SK-N-SH (cell line): ENCODE measurements at regions not wholly inside any gene's neighbourhood (a gene's known extent, or its start where the extent isn't known, plus 50 kb on each side); places are given as distances from the start of the nearest gene placed in this dataset.
A peak's percentile ranks its signal among the peaks of the same experiment; 100 is the strongest.

Source experiments
- CTCF ChIA-PET: fragments of 300-600, 350-600 bp; formaldehyde crosslinking; extraction: SDS; loops from one replicate; lab custom pipeline; 2021; lab: Yijun Ruan, JAX
- POLR2A ChIA-PET: fragments of 350-600 bp; sonication (Branson Sonifier 250); formaldehyde crosslinking; extraction: SDS; loops from one replicate; lab custom pipeline; 2020; ENCODE audit warnings: antibody characterized with exemption, inconsistent platforms; lab: Yijun Ruan, JAX
- DNase-seq: peaks from one replicate; pipeline ENCODE4 v3.0.0; 2012
- H2AFZ ChIP-seq: fragments of 200-600 bp; sonication (generic); 2 replicates; pipeline ENCODE4 v1.8.1; 2016; ENCODE audit warnings: antibody characterized with exemption, mild to moderate bottlenecking, low read depth
- H3F3A ChIP-seq: fragments of 200-600 bp; sonication (generic); replicated peaks from 2 replicates; pipeline ENCODE3; 2016; ENCODE audit warnings: antibody characterized with exemption, mild to moderate bottlenecking; ENCODE audit not compliant: insufficient read depth
- H3K27ac ChIP-seq, 2 experiments: fragments of 200-500 bp in 1 of 2; fragments of 200-600 bp in 1 of 2; sonication (Bioruptor generic) in 1 of 2; sonication (generic), shearing (Covaris generic) in 1 of 2; 2 replicates each; pipeline versions ENCODE4 v1.5.1 to v1.6.1; 2014 to 2016; ENCODE audit warnings: low read depth in 2 of 2, inconsistent platforms in 1 of 2, low read length in 1 of 2, mild to moderate bottlenecking in 1 of 2, mixed read lengths in 1 of 2
- H3K27me3 ChIP-seq: fragments of 200-600 bp; sonication (generic), shearing (Covaris generic); 2 replicates; pipeline ENCODE4 v1.6.1; 2016; ENCODE audit warnings: mixed run types; ENCODE audit not compliant: insufficient read depth
- H3K36me3 ChIP-seq, 2 experiments: fragments of 200-500 bp in 1 of 2; fragments of 200-600 bp in 1 of 2; sonication (Bioruptor generic) in 1 of 2; sonication (generic) in 1 of 2; replicated peaks in 1 of 2; 2 replicates each; pipeline versions ENCODE3 to v1.5.1; 2014 to 2016; ENCODE audit warnings: low read length in 1 of 2, mild to moderate bottlenecking in 1 of 2; ENCODE audit not compliant: insufficient read depth in 2 of 2, control insufficient read depth in 1 of 2
- H3K4me1 ChIP-seq, 2 experiments: fragments of 200-500 bp in 1 of 2; fragments of 200-600 bp in 1 of 2; sonication (Bioruptor generic) in 1 of 2; sonication (generic), shearing (Covaris generic) in 1 of 2; 2 replicates each; pipeline versions ENCODE4 v1.5.1 to v1.6.1; 2014 to 2016; ENCODE audit warnings: low read depth in 1 of 2, low read length in 1 of 2, mixed run types in 1 of 2; ENCODE audit not compliant: insufficient read depth in 2 of 2, control insufficient read depth in 1 of 2
- H3K4me2 ChIP-seq: fragments of 200-600 bp; sonication (generic), shearing (Covaris generic); 2 replicates; pipeline ENCODE4 v1.6.1; 2017; ENCODE audit warnings: mixed run types
- H3K4me3 ChIP-seq, 2 experiments: fragments of 200-500 bp in 1 of 2; fragments of 200-600 bp in 1 of 2; sonication (Bioruptor generic) in 1 of 2; sonication (generic), shearing (Covaris generic) in 1 of 2; 2 replicates each; pipeline versions ENCODE4 v1.5.1 to v1.8.1; 2014 to 2016; ENCODE audit warnings: low read depth in 2 of 2, inconsistent platforms in 1 of 2, low read length in 1 of 2, mild to moderate bottlenecking in 1 of 2, mixed read lengths in 1 of 2, moderate library complexity in 1 of 2
- H3K79me2 ChIP-seq: fragments of 200-600 bp; sonication (generic); 2 replicates; pipeline ENCODE4 v1.8.1; 2017; ENCODE audit warnings: mild to moderate bottlenecking; ENCODE audit not compliant: insufficient read depth
- H3K9ac ChIP-seq: fragments of 200-600 bp; sonication (generic); 2 replicates; pipeline ENCODE4 v1.6.1; 2017; ENCODE audit warnings: mixed run types
- H3K9me2 ChIP-seq: fragments of 200-600 bp; sonication (generic); 2 replicates; pipeline ENCODE4 v1.6.1; 2017; ENCODE audit warnings: mixed run types
- H3K9me3 ChIP-seq: fragments of 200-600 bp; sonication (generic); 2 replicates; pipeline ENCODE4 v1.6.1; 2017; ENCODE audit warnings: mixed run types, mild to moderate bottlenecking, moderate library complexity
- H4K20me1 ChIP-seq: fragments of 200-600 bp; sonication (generic); 2 replicates; pipeline ENCODE4 v1.6.1; 2017; ENCODE audit warnings: mild to moderate bottlenecking, mixed run types; ENCODE audit not compliant: insufficient read depth
- CHD2 ChIP-seq: fragments of 150-350 bp; IDR thresholded peaks from 2 replicates; pipeline ENCODE4 v1.6.1; 2018; ENCODE audit warnings: low read length; ENCODE audit not compliant: partially characterized antibody
- FOXM1 ChIP-seq: IDR thresholded peaks from 2 replicates; pipeline ENCODE4 v1.4.0; 2012; ENCODE audit warnings: low read depth, mild to moderate bottlenecking
- GABPA ChIP-seq: IDR thresholded peaks from 2 replicates; pipeline ENCODE4 v1.4.0; 2012; ENCODE audit warnings: low read depth, mild to moderate bottlenecking
- IRF3 ChIP-seq: fragments of 150-350 bp; IDR thresholded peaks from 2 replicates; pipeline ENCODE4 v1.6.1; 2016; ENCODE audit warnings: mild to moderate bottlenecking, low read depth, low read length
- MAX ChIP-seq: IDR thresholded peaks from 2 replicates; pipeline ENCODE4 v1.4.0; 2012; ENCODE audit warnings: low read depth
- NFIC ChIP-seq: IDR thresholded peaks from 2 replicates; pipeline ENCODE4 v1.4.0; 2012; ENCODE audit warnings: borderline replicate concordance
- NRF1 ChIP-seq: IDR thresholded peaks from 2 replicates; pipeline ENCODE4 v1.6.1; 2012; ENCODE audit warnings: low read depth, mild to moderate bottlenecking, low read length
- POLR2AphosphoS5 ChIP-seq: IDR thresholded peaks from 2 replicates; pipeline ENCODE4 v1.6.1; 2012; ENCODE audit warnings: low read depth, low read length
- RAD21 ChIP-seq: IDR thresholded peaks from 2 replicates; pipeline ENCODE4 v1.6.1; 2012; ENCODE audit warnings: mild to moderate bottlenecking, low read length
- RFX5 ChIP-seq: IDR thresholded peaks from 2 replicates; pipeline ENCODE4 v1.6.1; 2012; ENCODE audit warnings: mild to moderate bottlenecking, improper control_type of control experiment, low read length
- RXRA ChIP-seq: IDR thresholded peaks from 2 replicates; pipeline ENCODE4 v1.4.0; 2012; ENCODE audit warnings: low read depth, mild to moderate bottlenecking, borderline replicate concordance
- TEAD4 ChIP-seq: IDR thresholded peaks from 2 replicates; pipeline ENCODE4 v1.4.0; 2012; ENCODE audit warnings: mild to moderate bottlenecking, borderline replicate concordance; ENCODE audit not compliant: insufficient read depth
- USF2 ChIP-seq: fragments of 150-350 bp; IDR thresholded peaks from 2 replicates; pipeline ENCODE4 v1.6.1; 2017; ENCODE audit warnings: antibody characterized with exemption, low read length, low read depth, borderline replicate concordance
- WGBS: methylation state at CpG from one replicate; pipeline ENCODE4 v1.1.6; 2017; ENCODE audit warnings: low lambda C conversion rate; 5-methylcytosine and 5-hydroxymethylcytosine counted together

GRCh38 chr3:42014921-42015533 is 53.1 kb upstream of the ULK4 start:
- Histone ChIP-seq H3K36me3 (no peaks in the 10 kb centered on the region), H3K9me2 (no peaks in the 10 kb centered on the region), H3K4me2 (peak overlapping the region; percentile 99), H3K27me3 (no peaks in the 10 kb centered on the region), H2AFZ (peak overlapping the region; percentile 44; the same call in 1 of the 2 replicates), H3K79me2 (peaks cover 60% of the 10 kb centered on the region), H3K9ac (peak overlapping the region; percentile 77; the same call in 1 of the 2 replicates), H3F3A (peaks cover 18% of the 10 kb centered on the region), H3K27ac (no peak overlapping the region), H4K20me1 (no peaks in the 10 kb centered on the region), H3K4me1 (peaks cover 9 to 13% of the 10 kb centered on the region in 2 experiments; a peak in 3 of 4 replicates), H3K4me3 (peak overlapping the region; percentile 77 to 95), H3K9me3 (no peaks in the 10 kb centered on the region)
- CTCF ChIA-PET, result interaction anchor here (1.0 to 6.5 kb wide), 7 partner anchors 14 to 176 kb away, joined by 3 to 51 read pairs (median 3); no protein-coding TSS in a partner anchor
- 71% methylated on average over 4 of the region's 11 CpGs for WGBS
- POLR2A ChIA-PET, result interaction anchor here (0.7 kb wide), 1 partner anchor 39 kb away, joined by 3 read pairs; no protein-coding TSS in a partner anchor
- TF ChIP-seq RXRA (no peak), POLR2AphosphoS5 (no peak)
- DNase-seq, result peak; percentile 36

- H3F3A ChIP-seq, result peaks cover 15% of the 10 kb centered on the region
- CTCF ChIA-PET, result interaction anchor here (0.7 to 6.5 kb wide), 7 partner anchors 15 to 131 kb away, joined by 3 to 51 read pairs (median 3); no protein-coding TSS in a partner anchor
- peak overlapping the region; percentile 44; the same call in 1 of the 2 replicates for H2AFZ ChIP-seq
- H3K9me2 ChIP-seq, result no peaks in the 10 kb centered on the region
- no peaks in the 10 kb centered on the region for H3K36me3 ChIP-seq
- H3K4me2 ChIP-seq, result peak overlapping the region; percentile 99
- peaks cover 5 to 11% of the 10 kb centered on the region in 2 experiments; a peak in 2 of 4 replicates for H3K4me1 ChIP-seq
- no peak overlapping the region; a peak in 2 of 4 replicates for H3K27ac ChIP-seq
- DNase-seq, result no peak
- H3K27me3 ChIP-seq, result no peaks in the 10 kb centered on the region
- TF ChIP-seq RAD21, result no peak
- TF ChIP-seq FOXM1, result no peak
- TF ChIP-seq GABPA, result no peak
- TF ChIP-seq TEAD4, result no peak
- no peak for TF ChIP-seq RFX5
- TF ChIP-seq NRF1, result no peak
- no peak for TF ChIP-seq CHD2
- no peak for TF ChIP-seq IRF3
- TF ChIP-seq USF2, result no peak
- TF ChIP-seq MAX, result no peak
- no peak for TF ChIP-seq NFIC
- TF ChIP-seq, all 33 proteins: peak for 0
- H3K79me2 ChIP-seq, result peaks cover 55% of the 10 kb centered on the region
- peak overlapping the region; percentile 77 for H3K9ac ChIP-seq
- H4K20me1 ChIP-seq, result no peaks in the 10 kb centered on the region
- no peaks in the 10 kb centered on the region for H3K9me3 ChIP-seq
- peak overlapping the region; percentile 77 to 95 for H3K4me3 ChIP-seq
- WGBS, result 22% methylated on average over 12 of the region's 12 CpGs
- POLR2A ChIA-PET, result interaction anchor here (0.7 kb wide), 1 partner anchor 40 kb away, joined by 3 read pairs; no protein-coding TSS in a partner anchor
These were observed 52.6 kb upstream of the ULK4 start for GRCh38 chr3:42014458-42014920.
